HCT116 (cell line): ENCODE measurements at regions not wholly inside any gene's neighbourhood (a gene's known extent, or its start where the extent isn't known, plus 50 kb on each side); places are given as distances from the start of the nearest gene placed in this dataset.
A peak's percentile ranks its signal among the peaks of the same experiment; 100 is the strongest.

Experiments
- ATAC-seq: fragments of 200-7000 bp; cut with Tn5 transposase; 2 replicates; pipeline ENCODE4 v1.9.1; 2020; ENCODE audit warnings: mild to moderate bottlenecking, moderate library complexity
- BruUV-seq: library from RNA; stranded (reverse); fragments of 400-500 nt; replicated peaks from 2 replicates; lab custom pipeline; 2021; lab: Mats Ljungman, UMichigan
- CTCF ChIA-PET: fragments of 300-600 bp; sonication (Branson Sonifier 250); formaldehyde crosslinking; loops from one replicate; lab custom pipeline; 2021; ENCODE audit warnings: antibody characterized with exemption; lab: Charles Lee
- POLR2A ChIA-PET: fragments of 300-600, 350-600 bp; sonication (Branson Sonifier 250); formaldehyde crosslinking; loops from one replicate; lab custom pipeline; 2021; ENCODE audit warnings: antibody characterized with exemption; lab: Charles Lee
- RAD21 ChIA-PET, 2 experiments: fragments of 300-600 bp; sonication (Branson Sonifier 250); formaldehyde crosslinking; loops; one replicate each; lab custom pipeline; 2023; ENCODE audit warnings: low total read pairs in 2 of 2; ENCODE audit not compliant: uncharacterized antibody in 2 of 2, unreplicated experiment in 2 of 2, low non-redundant PET in 1 of 2; lab: Charles Lee
- DNase-seq: peaks from one replicate; pipeline ENCODE4 v3.0.0-alpha.2; 2010; ENCODE audit warnings: low read depth, low spot score
- H2AFZ ChIP-seq: fragments of 200-600 bp; shearing (Covaris generic), sonication (generic); 2 replicates; pipeline ENCODE4 v1.6.1; 2017; ENCODE audit warnings: low read depth, mixed run types, mixed read lengths, antibody characterized with exemption, low read length; ENCODE audit not compliant: poor library complexity, severe bottlenecking
- H3K27ac ChIP-seq: 2 replicates; pipeline ENCODE4 v1.5.1; 2012; ENCODE audit warnings: low read depth, low read length
- H3K27me3 ChIP-seq: fragments of 200-600 bp; sonication (generic); 2 replicates; pipeline ENCODE4 v1.6.1; 2016; ENCODE audit warnings: mixed run types, low read length, mixed read lengths; ENCODE audit not compliant: insufficient read depth
- H3K36me3 ChIP-seq, 2 experiments: fragments of 200-500 bp in 1 of 2; fragments of 200-600 bp in 1 of 2; sonication (Bioruptor generic) in 1 of 2; sonication (generic) in 1 of 2; 2 replicates each; pipeline versions ENCODE4 v1.5.1 to v1.6.1; 2014 to 2016; ENCODE audit warnings: low read length in 2 of 2, inconsistent platforms in 1 of 2, mixed read lengths in 1 of 2, mixed run types in 1 of 2; ENCODE audit not compliant: insufficient read depth in 2 of 2, control insufficient read depth in 1 of 2
- H3K4me1 ChIP-seq, 2 experiments: fragments of 200-600 bp in 1 of 2; sonication (generic) in 1 of 2; 2 replicates each; pipeline versions ENCODE4 v1.5.1 to v1.6.1; 2012 to 2017; ENCODE audit warnings: low read length in 2 of 2, inconsistent platforms in 1 of 2, mild to moderate bottlenecking in 1 of 2, mixed read lengths in 1 of 2, mixed run types in 1 of 2, moderate library complexity in 1 of 2; ENCODE audit not compliant: insufficient read depth in 2 of 2, control insufficient read depth in 1 of 2
- H3K4me2 ChIP-seq: fragments of 200-600 bp; sonication (generic); 2 replicates; pipeline ENCODE4 v1.6.1; 2017; ENCODE audit warnings: mixed run types, low read length, mixed read lengths
- H3K4me3 ChIP-seq, 2 experiments: fragments of 200-600 bp in 1 of 2; sonication (generic) in 1 of 2; replicated peaks in 1 of 2; 2 replicates each; pipeline ENCODE4 v1.5.1; 2011 to 2016; ENCODE audit warnings: low read length in 2 of 2, control low read depth in 1 of 2, low read depth in 1 of 2, mild to moderate bottlenecking in 1 of 2, mixed read lengths in 1 of 2, mixed run types in 1 of 2
- H3K79me2 ChIP-seq: fragments of 200-600 bp; sonication (generic); 2 replicates; pipeline ENCODE4 v1.6.1; 2017; ENCODE audit warnings: mild to moderate bottlenecking, mixed run types, low read length, moderate library complexity, mixed read lengths; ENCODE audit not compliant: insufficient read depth
- H3K9ac ChIP-seq: fragments of 200-600 bp; sonication (generic); 2 replicates; pipeline ENCODE4 v1.6.1; 2016; ENCODE audit warnings: low read length, mixed read lengths
- H3K9me2 ChIP-seq: fragments of 200-600 bp; sonication (generic), shearing (Covaris generic); 2 replicates; pipeline ENCODE4 v1.6.1; 2017; ENCODE audit warnings: mixed run types, mild to moderate bottlenecking, moderate library complexity; ENCODE audit not compliant: insufficient read depth
- H3K9me3 ChIP-seq, 2 experiments: fragments of 200-500 bp in 1 of 2; fragments of 200-600 bp in 1 of 2; sonication (Bioruptor generic) in 1 of 2; sonication (generic) in 1 of 2; 2 replicates each; pipeline ENCODE4 v1.6.1; 2014 to 2017; ENCODE audit warnings: low read length in 2 of 2, mixed read lengths in 2 of 2, inconsistent platforms in 1 of 2, low read depth in 1 of 2, mild to moderate bottlenecking in 1 of 2, mixed run types in 1 of 2, moderate library complexity in 1 of 2; ENCODE audit not compliant: control insufficient read depth in 1 of 2, insufficient read depth in 1 of 2
- H4K20me1 ChIP-seq: fragments of 200-600 bp; sonication (generic), shearing (Covaris generic); 2 replicates; pipeline ENCODE4 v1.6.1; 2017; ENCODE audit warnings: mixed run types, mild to moderate bottlenecking, moderate library complexity; ENCODE audit not compliant: insufficient read depth
- CEBPB ChIP-seq: IDR thresholded peaks from 2 replicates; pipeline ENCODE4 v1.6.1; 2012; ENCODE audit warnings: low read depth
- CTCF ChIP-seq, 3 experiments: fragments of 200-600 bp in 1 of 3; sonication (generic) in 1 of 3; IDR thresholded peaks in 2 of 3; conservative IDR thresholded peaks in 1 of 3; 2 replicates each; pipeline ENCODE4 v1.5.1; 2012 to 2017; ENCODE audit warnings: low read depth in 2 of 3, low read length in 2 of 3, antibody characterized with exemption in 1 of 3, borderline replicate concordance in 1 of 3, control low read depth in 1 of 3, mild to moderate bottlenecking in 1 of 3, mixed read lengths in 1 of 3, mixed run types in 1 of 3, moderate library complexity in 1 of 3; ENCODE audit not compliant: insufficient read depth in 1 of 3
- EGR1 ChIP-seq: IDR thresholded peaks from 2 replicates; pipeline ENCODE4 v1.6.1; 2012; ENCODE audit warnings: low read depth
- ELF1 ChIP-seq: IDR thresholded peaks from 2 replicates; pipeline ENCODE4 v1.6.1; 2012; ENCODE audit warnings: low read depth, borderline replicate concordance
- EZH2 ChIP-seq: fragments of 200-600 bp; sonication (generic); IDR thresholded peaks from 2 replicates; pipeline ENCODE4 v1.6.1; 2017; ENCODE audit warnings: antibody characterized with exemption, mixed run types
- EZH2phosphoT487 ChIP-seq: fragments of 200-600 bp; IDR thresholded peaks from 2 replicates; pipeline ENCODE4 v1.6.1; 2018; ENCODE audit warnings: antibody characterized with exemption, borderline replicate concordance
- FOSL1 ChIP-seq: IDR thresholded peaks from 2 replicates; pipeline ENCODE4 v1.6.1; 2012; ENCODE audit warnings: low read depth
- POLR2A ChIP-seq: IDR thresholded peaks from 2 replicates; pipeline ENCODE4 v1.7.0; 2011; ENCODE audit warnings: borderline replicate concordance; ENCODE audit not compliant: insufficient read depth, insufficient read length; ENCODE audit errors: extremely low read depth
- POLR2AphosphoS5 ChIP-seq: IDR thresholded peaks from 2 replicates; pipeline ENCODE4 v1.6.1; 2011; ENCODE audit warnings: mild to moderate bottlenecking, low read depth, low read length, moderate library complexity
- RAD21 ChIP-seq: IDR thresholded peaks from 2 replicates; pipeline ENCODE4 v1.6.1; 2012; ENCODE audit warnings: low read depth, mild to moderate bottlenecking
- REST ChIP-seq: IDR thresholded peaks from 2 replicates; pipeline ENCODE4 v1.6.1; 2012; ENCODE audit warnings: low read depth
- SIN3A ChIP-seq: IDR thresholded peaks from 2 replicates; pipeline ENCODE4 v1.6.1; 2012; ENCODE audit warnings: low read depth
- SP1 ChIP-seq: IDR thresholded peaks from 2 replicates; pipeline ENCODE4 v1.6.1; 2012; ENCODE audit warnings: low read depth
- SRF ChIP-seq: IDR thresholded peaks from 2 replicates; pipeline ENCODE4 v1.6.1; 2012; ENCODE audit warnings: low read depth
- ZFX ChIP-seq: fragments of 450-650 bp; IDR thresholded peaks from 2 replicates; pipeline ENCODE4 v1.6.1; 2017
- intact Hi-C: fragments of 100-400 bp; cut with micrococcal nuclease; formaldehyde crosslinking; loops from 2 replicates; pipeline ENCODE4 v1.10.0; 2022
- TF ChIP-seq, protein P1 (sequence below): IDR thresholded peaks from 2 replicates; pipeline ENCODE4 v1.6.1; 2012
- TF ChIP-seq, protein P2 (sequence below): IDR thresholded peaks from 2 replicates; pipeline ENCODE4 v1.6.1; 2011; ENCODE audit warnings: mild to moderate bottlenecking, low read length, moderate library complexity; ENCODE audit not compliant: insufficient replicate concordance; ENCODE audit errors: extremely low read depth

DNA sequence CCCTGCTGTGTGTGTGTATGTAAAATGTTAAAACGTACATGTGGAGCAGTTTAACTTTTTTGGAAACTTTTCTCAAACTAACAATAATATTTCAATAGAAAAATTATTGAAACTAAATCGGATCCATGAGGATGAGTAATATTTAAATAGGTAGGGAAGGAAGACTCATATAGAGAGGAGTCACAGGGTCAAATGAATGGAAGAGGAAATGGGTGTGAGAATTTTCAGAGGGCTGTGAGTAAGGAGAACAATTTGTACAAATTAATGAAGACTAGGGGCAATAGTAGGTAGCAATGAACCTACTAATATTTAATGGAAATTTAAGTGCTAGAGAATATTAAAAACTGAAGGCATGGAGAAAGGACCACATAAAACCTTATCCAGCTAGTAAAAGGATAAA lies 290.7 kb upstream of the PCDH18 start:
- ChIA-PET CTCF (no interaction called here), POLR2A (no interaction called here)
- intact Hi-C loops, result loop anchor here (5.0 kb wide), 3 partner anchors 214 to 1099 kb away; no protein-coding TSS in a partner anchor
- Histone ChIP-seq H3K27ac (no peak overlapping the region), H3K4me3 (no peak overlapping the region), H3K4me2 (no peak overlapping the region), H3K79me2 (no peaks in the 10 kb centered on the region), H3K36me3 (no peaks in the 10 kb centered on the region), H3K9me2 (no peaks in the 10 kb centered on the region), H3K9me3 (no peaks in the 10 kb centered on the region)
- no peak for ATAC-seq
- no peak for TF ChIP-seq ELF1
- TF ChIP-seq, protein P1, sequence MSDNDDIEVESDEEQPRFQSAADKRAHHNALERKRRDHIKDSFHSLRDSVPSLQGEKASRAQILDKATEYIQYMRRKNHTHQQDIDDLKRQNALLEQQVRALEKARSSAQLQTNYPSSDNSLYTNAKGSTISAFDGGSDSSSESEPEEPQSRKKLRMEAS, result no peak
- no peak for TF ChIP-seq FOSL1
- TF ChIP-seq, protein P2, sequence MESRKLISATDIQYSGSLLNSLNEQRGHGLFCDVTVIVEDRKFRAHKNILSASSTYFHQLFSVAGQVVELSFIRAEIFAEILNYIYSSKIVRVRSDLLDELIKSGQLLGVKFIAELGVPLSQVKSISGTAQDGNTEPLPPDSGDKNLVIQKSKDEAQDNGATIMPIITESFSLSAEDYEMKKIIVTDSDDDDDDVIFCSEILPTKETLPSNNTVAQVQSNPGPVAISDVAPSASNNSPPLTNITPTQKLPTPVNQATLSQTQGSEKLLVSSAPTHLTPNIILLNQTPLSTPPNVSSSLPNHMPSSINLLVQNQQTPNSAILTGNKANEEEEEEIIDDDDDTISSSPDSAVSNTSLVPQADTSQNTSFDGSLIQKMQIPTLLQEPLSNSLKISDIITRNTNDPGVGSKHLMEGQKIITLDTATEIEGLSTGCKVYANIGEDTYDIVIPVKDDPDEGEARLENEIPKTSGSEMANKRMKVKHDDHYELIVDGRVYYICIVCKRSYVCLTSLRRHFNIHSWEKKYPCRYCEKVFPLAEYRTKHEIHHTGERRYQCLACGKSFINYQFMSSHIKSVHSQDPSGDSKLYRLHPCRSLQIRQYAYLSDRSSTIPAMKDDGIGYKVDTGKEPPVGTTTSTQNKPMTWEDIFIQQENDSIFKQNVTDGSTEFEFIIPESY, result no peak
- no peak for TF ChIP-seq REST
- TF ChIP-seq SP1, result no peak
- TF ChIP-seq POLR2A, result no peak
- TF ChIP-seq SIN3A, result no peak
- no peak for TF ChIP-seq EZH2
- TF ChIP-seq RAD21, result no peak
- TF ChIP-seq CTCF (IDR thresholded peaks at IDR 0.05 in 2 of 3, conservative IDR thresholded peaks at IDR 0.05 in 1 of 3; ENCODE audit: borderline replicate concordance in 1 of 3, insufficient read depth in 1 of 3, low read depth in 2 of 3, low read length in 2 of 3), result no peak
- TF ChIP-seq ZFX, result no peak
- TF ChIP-seq CEBPB, result no peak
- no peak for TF ChIP-seq POLR2AphosphoS5
- no peak for TF ChIP-seq EGR1
- TF ChIP-seq EZH2phosphoT487, result no peak
- TF ChIP-seq SRF, result no peak
- TF ChIP-seq, all 23 proteins: peak for 0
- Histone ChIP-seq H4K20me1 (no peaks in the 10 kb centered on the region), H3K4me1 (no peaks in the 10 kb centered on the region), H2AFZ (peak overlapping the region; percentile 20), H3K27me3 (no peaks in the 10 kb centered on the region), H3K9ac (no peak overlapping the region)
- DNase-seq, result no peak
- no TSS peak for BruUV-seq
- RAD21 ChIA-PET, result no interaction called here
